HEK293 (cell line): ENCODE measurements at regions not wholly inside any gene's neighbourhood (a gene's known extent, or its start where the extent isn't known, plus 50 kb on each side); places are given as distances from the start of the nearest gene placed in this dataset.

Experiments
- CTCF ChIA-PET: fragments of 350-600 bp; formaldehyde crosslinking; extraction: SDS; loops from one replicate; lab custom pipeline; 2021; ENCODE audit warnings: antibody characterized with exemption; lab: Yijun Ruan, JAX
- POLR2A ChIA-PET: fragments of 300-600 bp; formaldehyde crosslinking; extraction: SDS; loops from one replicate; lab custom pipeline; 2020; ENCODE audit warnings: antibody characterized with exemption, inconsistent platforms; lab: Yijun Ruan, JAX
- H3K27ac ChIP-seq: fragments of 200-500 bp; sonication (Bioruptor generic); 2 replicates; pipeline ENCODE4 v1.5.1; 2014; ENCODE audit warnings: low read depth, low read length, control low read depth, inconsistent platforms; ENCODE audit errors: extremely low read depth
- H3K36me3 ChIP-seq, 2 experiments: fragments of 200-500 bp in 1 of 2; sonication (Bioruptor generic) in 1 of 2; 1 replicate in 1 of 2; 2 replicates in 1 of 2; pipeline ENCODE4 v1.5.1; 2014 to 2017; ENCODE audit warnings: inconsistent platforms in 2 of 2, low read length in 2 of 2; ENCODE audit not compliant: control insufficient read depth in 2 of 2, insufficient read depth in 1 of 2
- H3K4me1 ChIP-seq: fragments of 200-500 bp; sonication (Bioruptor generic); 2 replicates; pipeline ENCODE4 v1.5.1; 2014; ENCODE audit warnings: mild to moderate bottlenecking, low read length, inconsistent platforms; ENCODE audit not compliant: control insufficient read depth, insufficient read depth
- H3K4me3 ChIP-seq: 2 replicates; pipeline ENCODE4 v1.5.1; 2011; ENCODE audit warnings: low read depth, mild to moderate bottlenecking, control low read depth, low read length, moderate library complexity
- H3K9me3 ChIP-seq: fragments of 200-500 bp; sonication (Bioruptor generic); 2 replicates; pipeline ENCODE4 v1.5.1; 2014; ENCODE audit warnings: low read depth, low read length, inconsistent platforms; ENCODE audit not compliant: control insufficient read depth, insufficient read depth
- IKZF3 ChIP-seq: fragments of 450-650 bp; IDR thresholded peaks from 2 replicates; pipeline ENCODE4 v1.5.0; 2018; ENCODE audit warnings: missing biosample characterization, mild to moderate bottlenecking, missing genetic modification characterization, moderate library complexity
- KLF1 ChIP-seq: fragments of 450-650 bp; formaldehyde crosslinking; IDR thresholded peaks from 2 replicates; pipeline ENCODE4 v1.5.1; 2016; ENCODE audit warnings: missing biosample characterization, missing genetic modification characterization
- MZF1 ChIP-seq: fragments of 450-650 bp; formaldehyde crosslinking; IDR thresholded peaks from 2 replicates; pipeline ENCODE4 v1.5.1; 2017; ENCODE audit warnings: missing biosample characterization, missing genetic modification characterization, borderline replicate concordance
- REPIN1 ChIP-seq: fragments of 450-650 bp; formaldehyde crosslinking; IDR thresholded peaks from 2 replicates; pipeline ENCODE4 v1.5.1; 2017; ENCODE audit warnings: missing biosample characterization, missing genetic modification characterization, low read depth
- SCRT2 ChIP-seq: fragments of 450-650 bp; formaldehyde crosslinking; IDR thresholded peaks from 2 replicates; pipeline ENCODE4 v1.5.1; 2016; ENCODE audit warnings: missing biosample characterization, missing genetic modification characterization
- SP3 ChIP-seq: fragments of 450-650 bp; formaldehyde crosslinking; IDR thresholded peaks from 2 replicates; pipeline ENCODE4 v1.5.1; 2016; ENCODE audit warnings: missing biosample characterization, missing genetic modification characterization
- YY2 ChIP-seq: fragments of 450-650 bp; formaldehyde crosslinking; IDR thresholded peaks from 2 replicates; pipeline ENCODE4 v1.5.1; 2016; ENCODE audit warnings: missing biosample characterization, missing genetic modification characterization
- ZBTB17 ChIP-seq: fragments of 450-650 bp; formaldehyde crosslinking; IDR thresholded peaks from 2 replicates; pipeline ENCODE4 v1.5.1; 2016; ENCODE audit warnings: missing biosample characterization, missing genetic modification characterization
- ZBTB7A ChIP-seq: fragments of 450-650 bp; formaldehyde crosslinking; IDR thresholded peaks from 2 replicates; pipeline ENCODE4 v1.5.1; 2016; ENCODE audit warnings: low read depth, missing biosample characterization, missing genetic modification characterization
- ZIC2 ChIP-seq: fragments of 450-650 bp; formaldehyde crosslinking; IDR thresholded peaks from 2 replicates; pipeline ENCODE4 v1.5.1; 2016; ENCODE audit warnings: missing biosample characterization, missing genetic modification characterization
- ZNF16 ChIP-seq: fragments of 450-650 bp; formaldehyde crosslinking; IDR thresholded peaks from 2 replicates; pipeline ENCODE4 v1.5.1; 2016; ENCODE audit warnings: low read depth, missing biosample characterization, missing genetic modification characterization
- ZNF292 ChIP-seq: fragments of 450-650 bp; formaldehyde crosslinking; IDR thresholded peaks from 2 replicates; pipeline ENCODE4 v1.5.1; 2016; ENCODE audit warnings: low read depth, missing biosample characterization, missing genetic modification characterization, borderline replicate concordance
- ZNF335 ChIP-seq: fragments of 450-650 bp; formaldehyde crosslinking; conservative IDR thresholded peaks from 2 replicates; pipeline ENCODE4 v1.5.1; 2016; ENCODE audit warnings: missing biosample characterization, missing genetic modification characterization
- ZNF501 ChIP-seq: fragments of 450-650 bp; formaldehyde crosslinking; IDR thresholded peaks from 2 replicates; pipeline ENCODE4 v1.5.1; 2016; ENCODE audit warnings: missing biosample characterization, missing genetic modification characterization
- ZNF629 ChIP-seq: fragments of 450-650 bp; formaldehyde crosslinking; IDR thresholded peaks from 2 replicates; pipeline ENCODE4 v1.5.1; 2017; ENCODE audit warnings: missing biosample characterization, missing genetic modification characterization
- ZNF830 ChIP-seq: fragments of 450-650 bp; IDR thresholded peaks from 2 replicates; pipeline ENCODE4 v1.5.0; 2018; ENCODE audit warnings: missing biosample characterization, missing genetic modification characterization, low read depth, mild to moderate bottlenecking, moderate library complexity
- ZSCAN16 ChIP-seq: fragments of 450-650 bp; formaldehyde crosslinking; IDR thresholded peaks from 2 replicates; pipeline ENCODE4 v1.5.1; 2016; ENCODE audit warnings: missing biosample characterization, missing genetic modification characterization
- ZSCAN30 ChIP-seq: fragments of 450-650 bp; IDR thresholded peaks from 2 replicates; pipeline ENCODE4 v1.5.1; 2018; ENCODE audit warnings: missing biosample characterization, mild to moderate bottlenecking, missing genetic modification characterization, moderate library complexity
- ZXDB ChIP-seq: fragments of 450-650 bp; formaldehyde crosslinking; IDR thresholded peaks from 2 replicates; pipeline ENCODE4 v1.5.1; 2016; ENCODE audit warnings: missing biosample characterization, missing genetic modification characterization
- TF ChIP-seq, protein P1 (sequence below): fragments of 450-650 bp; IDR thresholded peaks from 2 replicates; pipeline ENCODE4 v1.5.1; 2018; ENCODE audit warnings: missing biosample characterization, mild to moderate bottlenecking, missing genetic modification characterization
- TF ChIP-seq, protein P2 (sequence below): fragments of 450-650 bp; formaldehyde crosslinking; IDR thresholded peaks from 2 replicates; pipeline ENCODE4 v1.5.1; 2016; ENCODE audit warnings: missing biosample characterization, missing genetic modification characterization
- TF ChIP-seq, protein P3 (sequence below): fragments of 450-650 bp; formaldehyde crosslinking; IDR thresholded peaks from 2 replicates; pipeline ENCODE4 v1.5.1; 2016; ENCODE audit warnings: missing biosample characterization, missing genetic modification characterization
- TF ChIP-seq, protein P4 (sequence below): fragments of 450-650 bp; formaldehyde crosslinking; IDR thresholded peaks from 2 replicates; pipeline ENCODE4 v1.5.1; 2016; ENCODE audit warnings: missing biosample characterization, missing genetic modification characterization
- TF ChIP-seq, protein P5 (sequence below): fragments of 450-650 bp; formaldehyde crosslinking; optimal IDR thresholded peaks from 2 replicates; pipeline ENCODE3; 2016; ENCODE audit warnings: missing biosample characterization, mild to moderate bottlenecking, missing genetic modification characterization
- TF ChIP-seq, protein P6 (sequence below): fragments of 450-650 bp; formaldehyde crosslinking; IDR thresholded peaks from 2 replicates; pipeline ENCODE4 v1.5.1; 2017; ENCODE audit warnings: missing biosample characterization, missing genetic modification characterization
- TF ChIP-seq, protein P7 (sequence below): fragments of 450-650 bp; formaldehyde crosslinking; IDR thresholded peaks from 2 replicates; pipeline ENCODE4 v1.5.1; 2016; ENCODE audit warnings: missing biosample characterization, missing genetic modification characterization

DNA sequence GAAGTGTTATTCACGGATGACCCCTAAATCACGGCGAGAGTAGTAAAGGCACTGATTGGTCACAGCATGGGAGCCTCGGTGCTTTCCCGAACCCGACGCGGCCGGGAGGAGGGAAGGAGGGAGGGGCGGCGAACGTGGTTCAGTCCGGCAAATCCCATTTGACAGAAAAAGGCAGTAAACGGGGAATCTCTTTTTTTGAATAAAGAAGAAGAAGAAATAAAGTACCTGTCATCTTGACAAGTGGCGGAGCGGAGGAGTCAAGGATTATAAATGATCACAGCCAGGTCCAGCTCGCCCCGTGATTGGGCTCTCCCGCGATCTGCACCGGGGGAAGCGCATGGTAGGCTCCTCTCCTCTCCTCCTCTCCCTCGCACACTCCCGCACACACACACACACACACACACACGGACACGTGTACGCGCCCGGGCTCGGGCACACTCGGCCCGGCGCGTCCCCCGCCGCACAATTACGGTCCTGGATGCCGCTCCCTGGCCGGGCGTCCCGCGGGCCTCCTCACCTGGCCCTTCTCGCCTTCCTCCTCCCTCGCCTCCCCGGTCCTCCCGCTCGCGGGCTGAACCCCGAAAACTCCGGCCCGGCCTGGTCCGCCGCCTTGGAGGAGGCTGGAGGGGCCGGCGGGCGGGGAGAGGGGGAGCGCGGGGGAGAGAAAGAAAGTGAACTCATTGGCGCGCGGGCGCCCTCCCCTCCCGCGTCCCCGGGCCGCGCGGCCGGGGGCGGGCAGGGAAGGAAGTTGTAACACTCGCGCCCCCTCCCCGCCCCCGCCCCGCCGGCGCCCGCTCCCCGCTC is 99.2 kb upstream of the TENM3 start:
- ChIA-PET POLR2A (no interaction called here), CTCF (interaction anchor here (0.6 kb wide), 1 partner anchor 453 kb away, joined by 3 read pairs; no protein-coding TSS in a partner anchor)
- peak overlapping the region; percentile 80 for H3K4me3 ChIP-seq
- TF ChIP-seq, protein P1, sequence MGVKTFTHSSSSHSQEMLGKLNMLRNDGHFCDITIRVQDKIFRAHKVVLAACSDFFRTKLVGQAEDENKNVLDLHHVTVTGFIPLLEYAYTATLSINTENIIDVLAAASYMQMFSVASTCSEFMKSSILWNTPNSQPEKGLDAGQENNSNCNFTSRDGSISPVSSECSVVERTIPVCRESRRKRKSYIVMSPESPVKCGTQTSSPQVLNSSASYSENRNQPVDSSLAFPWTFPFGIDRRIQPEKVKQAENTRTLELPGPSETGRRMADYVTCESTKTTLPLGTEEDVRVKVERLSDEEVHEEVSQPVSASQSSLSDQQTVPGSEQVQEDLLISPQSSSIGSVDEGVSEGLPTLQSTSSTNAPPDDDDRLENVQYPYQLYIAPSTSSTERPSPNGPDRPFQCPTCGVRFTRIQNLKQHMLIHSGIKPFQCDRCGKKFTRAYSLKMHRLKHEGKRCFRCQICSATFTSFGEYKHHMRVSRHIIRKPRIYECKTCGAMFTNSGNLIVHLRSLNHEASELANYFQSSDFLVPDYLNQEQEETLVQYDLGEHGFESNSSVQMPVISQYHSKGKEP (tag by site-specific recombination), result no peak
- TF ChIP-seq, protein P2, sequence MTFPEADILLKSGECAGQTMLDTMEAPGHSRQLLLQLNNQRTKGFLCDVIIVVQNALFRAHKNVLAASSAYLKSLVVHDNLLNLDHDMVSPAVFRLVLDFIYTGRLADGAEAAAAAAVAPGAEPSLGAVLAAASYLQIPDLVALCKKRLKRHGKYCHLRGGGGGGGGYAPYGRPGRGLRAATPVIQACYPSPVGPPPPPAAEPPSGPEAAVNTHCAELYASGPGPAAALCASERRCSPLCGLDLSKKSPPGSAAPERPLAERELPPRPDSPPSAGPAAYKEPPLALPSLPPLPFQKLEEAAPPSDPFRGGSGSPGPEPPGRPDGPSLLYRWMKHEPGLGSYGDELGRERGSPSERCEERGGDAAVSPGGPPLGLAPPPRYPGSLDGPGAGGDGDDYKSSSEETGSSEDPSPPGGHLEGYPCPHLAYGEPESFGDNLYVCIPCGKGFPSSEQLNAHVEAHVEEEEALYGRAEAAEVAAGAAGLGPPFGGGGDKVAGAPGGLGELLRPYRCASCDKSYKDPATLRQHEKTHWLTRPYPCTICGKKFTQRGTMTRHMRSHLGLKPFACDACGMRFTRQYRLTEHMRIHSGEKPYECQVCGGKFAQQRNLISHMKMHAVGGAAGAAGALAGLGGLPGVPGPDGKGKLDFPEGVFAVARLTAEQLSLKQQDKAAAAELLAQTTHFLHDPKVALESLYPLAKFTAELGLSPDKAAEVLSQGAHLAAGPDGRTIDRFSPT (tag by site-specific recombination), result peak; percentile 86
- TF ChIP-seq ZNF16, result no peak
- TF ChIP-seq SP3, result peak; percentile 37
- no peak for TF ChIP-seq ZNF292 (tag by site-specific recombination)
- TF ChIP-seq, protein P3, sequence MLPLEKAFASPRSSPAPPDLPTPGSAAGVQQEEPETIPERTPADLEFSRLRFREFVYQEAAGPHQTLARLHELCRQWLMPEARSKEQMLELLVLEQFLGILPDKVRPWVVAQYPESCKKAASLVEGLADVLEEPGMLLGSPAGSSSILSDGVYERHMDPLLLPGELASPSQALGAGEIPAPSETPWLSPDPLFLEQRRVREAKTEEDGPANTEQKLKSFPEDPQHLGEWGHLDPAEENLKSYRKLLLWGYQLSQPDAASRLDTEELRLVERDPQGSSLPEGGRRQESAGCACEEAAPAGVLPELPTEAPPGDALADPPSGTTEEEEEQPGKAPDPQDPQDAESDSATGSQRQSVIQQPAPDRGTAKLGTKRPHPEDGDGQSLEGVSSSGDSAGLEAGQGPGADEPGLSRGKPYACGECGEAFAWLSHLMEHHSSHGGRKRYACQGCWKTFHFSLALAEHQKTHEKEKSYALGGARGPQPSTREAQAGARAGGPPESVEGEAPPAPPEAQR (tag by site-specific recombination), result no peak
- peak; percentile 90 for TF ChIP-seq ZNF335 (tag by site-specific recombination)
- TF ChIP-seq YY2 (tag by site-specific recombination), result peak; percentile 51; the same call in 1 of the 2 replicates
- TF ChIP-seq, protein P4, sequence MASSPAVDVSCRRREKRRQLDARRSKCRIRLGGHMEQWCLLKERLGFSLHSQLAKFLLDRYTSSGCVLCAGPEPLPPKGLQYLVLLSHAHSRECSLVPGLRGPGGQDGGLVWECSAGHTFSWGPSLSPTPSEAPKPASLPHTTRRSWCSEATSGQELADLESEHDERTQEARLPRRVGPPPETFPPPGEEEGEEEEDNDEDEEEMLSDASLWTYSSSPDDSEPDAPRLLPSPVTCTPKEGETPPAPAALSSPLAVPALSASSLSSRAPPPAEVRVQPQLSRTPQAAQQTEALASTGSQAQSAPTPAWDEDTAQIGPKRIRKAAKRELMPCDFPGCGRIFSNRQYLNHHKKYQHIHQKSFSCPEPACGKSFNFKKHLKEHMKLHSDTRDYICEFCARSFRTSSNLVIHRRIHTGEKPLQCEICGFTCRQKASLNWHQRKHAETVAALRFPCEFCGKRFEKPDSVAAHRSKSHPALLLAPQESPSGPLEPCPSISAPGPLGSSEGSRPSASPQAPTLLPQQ (tag by site-specific recombination), result peak; percentile 88
- TF ChIP-seq ZNF629 (tag by site-specific recombination), result peak; percentile 54
- peak; percentile 44 for TF ChIP-seq ZBTB17 (tag by site-specific recombination)
- TF ChIP-seq ZSCAN16, result no peak
- peak; percentile 66; the same call in 1 of the 2 replicates for TF ChIP-seq ZSCAN30 (tag by site-specific recombination)
- peak; percentile 84 for TF ChIP-seq ZNF501 (tag by site-specific recombination)
- peak; percentile 83 for TF ChIP-seq ZXDB
- peak; percentile 42; the same call in 1 of the 2 replicates for TF ChIP-seq ZIC2
- peak; percentile 82; the same call in 1 of the 2 replicates for TF ChIP-seq ZBTB7A
- peak; percentile 64; the same call in 1 of the 2 replicates for TF ChIP-seq REPIN1
- no peak for TF ChIP-seq IKZF3 (tag by site-specific recombination)
- TF ChIP-seq, protein P5, sequence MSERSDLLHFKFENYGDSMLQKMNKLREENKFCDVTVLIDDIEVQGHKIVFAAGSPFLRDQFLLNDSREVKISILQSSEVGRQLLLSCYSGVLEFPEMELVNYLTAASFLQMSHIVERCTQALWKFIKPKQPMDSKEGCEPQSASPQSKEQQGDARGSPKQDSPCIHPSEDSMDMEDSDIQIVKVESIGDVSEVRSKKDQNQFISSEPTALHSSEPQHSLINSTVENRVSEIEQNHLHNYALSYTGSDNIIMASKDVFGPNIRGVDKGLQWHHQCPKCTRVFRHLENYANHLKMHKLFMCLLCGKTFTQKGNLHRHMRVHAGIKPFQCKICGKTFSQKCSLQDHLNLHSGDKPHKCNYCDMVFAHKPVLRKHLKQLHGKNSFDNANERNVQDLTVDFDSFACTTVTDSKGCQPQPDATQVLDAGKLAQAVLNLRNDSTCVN (tag by site-specific recombination), result peak; percentile 98
- TF ChIP-seq, protein P6, sequence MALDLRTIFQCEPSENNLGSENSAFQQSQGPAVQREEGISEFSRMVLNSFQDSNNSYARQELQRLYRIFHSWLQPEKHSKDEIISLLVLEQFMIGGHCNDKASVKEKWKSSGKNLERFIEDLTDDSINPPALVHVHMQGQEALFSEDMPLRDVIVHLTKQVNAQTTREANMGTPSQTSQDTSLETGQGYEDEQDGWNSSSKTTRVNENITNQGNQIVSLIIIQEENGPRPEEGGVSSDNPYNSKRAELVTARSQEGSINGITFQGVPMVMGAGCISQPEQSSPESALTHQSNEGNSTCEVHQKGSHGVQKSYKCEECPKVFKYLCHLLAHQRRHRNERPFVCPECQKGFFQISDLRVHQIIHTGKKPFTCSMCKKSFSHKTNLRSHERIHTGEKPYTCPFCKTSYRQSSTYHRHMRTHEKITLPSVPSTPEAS (tag by site-specific recombination), result peak; percentile 97
- TF ChIP-seq SCRT2 (tag by site-specific recombination), result 0 out of 2 replicates have a peak, but pooled peaks have one; percentile 13
- TF ChIP-seq ZNF830 (tag by site-specific recombination), result no peak
- TF ChIP-seq MZF1 (tag by site-specific recombination), result peak; percentile 17; the same call in 1 of the 2 replicates
- no peak for TF ChIP-seq KLF1 (tag by site-specific recombination)
- TF ChIP-seq, protein P7, sequence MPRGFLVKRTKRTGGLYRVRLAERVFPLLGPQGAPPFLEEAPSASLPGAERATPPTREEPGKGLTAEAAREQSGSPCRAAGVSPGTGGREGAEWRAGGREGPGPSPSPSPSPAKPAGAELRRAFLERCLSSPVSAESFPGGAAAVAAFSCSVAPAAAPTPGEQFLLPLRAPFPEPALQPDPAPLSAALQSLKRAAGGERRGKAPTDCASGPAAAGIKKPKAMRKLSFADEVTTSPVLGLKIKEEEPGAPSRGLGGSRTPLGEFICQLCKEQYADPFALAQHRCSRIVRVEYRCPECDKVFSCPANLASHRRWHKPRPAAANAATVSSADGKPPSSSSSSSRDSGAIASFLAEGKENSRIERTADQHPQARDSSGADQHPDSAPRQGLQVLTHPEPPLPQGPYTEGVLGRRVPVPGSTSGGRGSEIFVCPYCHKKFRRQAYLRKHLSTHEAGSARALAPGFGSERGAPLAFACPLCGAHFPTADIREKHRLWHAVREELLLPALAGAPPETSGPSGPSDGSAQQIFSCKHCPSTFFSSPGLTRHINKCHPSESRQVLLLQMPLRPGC (tag by site-specific recombination), result 0 out of 2 replicates have a peak, but pooled peaks have one; percentile 34

More for the DNA sequence above, 99.2 kb upstream of the TENM3 start:
- Histone ChIP-seq H3K36me3 (no peaks in the 10 kb centered on the region), H3K27ac (peak overlapping the region; percentile 95), H3K9me3 (no peaks in the 10 kb centered on the region), H3K4me1 (peaks cover 21% of the 10 kb centered on the region)
